Stimulated activated naive CD8-positive, alpha-beta T cell treated with anti-CD3 and anti-CD28 coated beads, Interleukin-15, Interleukin-2, amounts not matched to agents 100 U/mL and 50 U/mL, for 24 hours (primary cell): ENCODE measurements at regions not wholly inside any gene's neighbourhood (a gene's known extent, or its start where the extent isn't known, plus 50 kb on each side); places are given as distances from the start of the nearest gene placed in this dataset.

Experiments used
- ATAC-seq: fragments of 150-1000 bp; cut with Tn5 transposase; one replicate; pipeline ENCODE4 v1.10.0; 2021
- DNase-seq: peaks from one replicate; pipeline ENCODE4 v3.0.0; 2021

DNA sequence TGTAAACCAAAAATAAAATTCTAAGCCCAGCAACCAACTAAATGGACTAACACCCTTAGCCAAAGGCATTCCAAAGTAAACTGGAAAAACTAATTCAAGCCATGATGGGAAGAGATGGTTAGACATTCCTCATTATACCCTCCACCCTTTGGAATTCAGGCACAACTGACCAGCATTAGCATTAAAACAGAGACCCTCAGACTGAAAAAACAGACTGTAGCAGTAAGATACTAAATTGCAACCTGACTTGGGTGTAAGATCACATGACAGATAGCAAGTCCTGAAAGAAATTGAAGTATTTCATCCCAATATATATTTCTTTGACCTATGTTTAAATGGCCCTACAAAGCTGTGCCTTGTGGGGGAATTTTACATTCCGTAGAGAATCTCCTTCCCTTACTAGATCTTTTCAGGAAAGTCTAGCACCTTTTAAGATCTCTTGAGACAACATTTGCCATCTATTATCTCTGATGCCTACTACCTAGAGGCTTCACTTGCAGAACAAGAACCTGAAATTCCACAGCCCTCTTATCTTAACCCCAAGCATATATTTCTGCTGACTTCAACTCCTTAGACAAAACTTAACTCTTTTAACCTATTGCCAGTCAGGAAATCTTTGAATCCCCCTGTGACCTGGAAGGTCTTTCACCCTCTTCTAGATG lies 750.2 kb upstream of the IGFBP3 start:
- DNase-seq (no peak), ATAC-seq (no peak)

GRCh38 chr7:46669028-46669427 lies 748.0 kb upstream of the IGFBP3 start:
- ATAC-seq = no peak
- no peak for DNase-seq

DNA sequence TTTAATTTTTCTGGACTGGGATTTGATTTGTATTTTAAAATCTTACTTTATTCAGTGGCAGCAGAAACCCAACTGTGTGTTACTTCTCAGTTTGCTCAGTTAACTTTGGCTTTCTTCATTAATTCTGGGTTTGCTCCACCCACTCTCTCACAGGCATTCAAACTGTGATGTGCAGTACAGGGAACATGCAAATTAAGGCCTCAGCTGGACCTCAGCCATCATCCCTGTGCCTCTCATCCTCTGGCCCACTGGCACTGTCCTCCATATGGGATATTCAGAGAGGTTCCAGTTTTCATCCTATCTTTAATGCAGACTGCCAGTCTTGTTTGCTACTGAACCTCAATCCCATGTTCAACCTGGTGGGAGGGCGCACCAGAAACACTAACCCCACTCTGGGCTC lies 743.4 kb upstream of the IGFBP3 start:
- no peak for DNase-seq
- no peak for ATAC-seq

- DNase-seq (no peak), ATAC-seq (no peak)
Observed at GRCh38 chr7:46663025-46663424, 742.0 kb upstream of the IGFBP3 start.

DNA sequence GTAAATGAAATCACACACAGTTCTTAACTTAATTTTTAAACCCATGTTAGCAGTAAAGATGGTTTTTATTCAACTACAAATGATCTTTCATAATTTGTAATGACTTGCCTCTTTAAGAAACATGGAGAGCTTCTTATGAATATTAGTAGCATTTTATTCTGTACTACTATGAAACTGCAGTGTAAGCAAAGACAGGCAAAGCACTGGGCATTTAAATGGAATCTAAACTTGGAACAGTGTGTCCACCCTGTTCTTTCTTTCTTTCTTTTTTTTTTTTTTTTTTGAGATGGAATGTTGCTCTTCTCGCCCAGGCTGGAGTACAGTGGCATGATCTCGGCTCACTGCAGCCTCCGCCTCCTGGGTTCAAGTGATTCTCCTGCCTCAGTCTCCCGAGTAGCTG lies 740.4 kb upstream of the IGFBP3 start:
- DNase-seq (no peak), ATAC-seq (no peak)

DNA sequence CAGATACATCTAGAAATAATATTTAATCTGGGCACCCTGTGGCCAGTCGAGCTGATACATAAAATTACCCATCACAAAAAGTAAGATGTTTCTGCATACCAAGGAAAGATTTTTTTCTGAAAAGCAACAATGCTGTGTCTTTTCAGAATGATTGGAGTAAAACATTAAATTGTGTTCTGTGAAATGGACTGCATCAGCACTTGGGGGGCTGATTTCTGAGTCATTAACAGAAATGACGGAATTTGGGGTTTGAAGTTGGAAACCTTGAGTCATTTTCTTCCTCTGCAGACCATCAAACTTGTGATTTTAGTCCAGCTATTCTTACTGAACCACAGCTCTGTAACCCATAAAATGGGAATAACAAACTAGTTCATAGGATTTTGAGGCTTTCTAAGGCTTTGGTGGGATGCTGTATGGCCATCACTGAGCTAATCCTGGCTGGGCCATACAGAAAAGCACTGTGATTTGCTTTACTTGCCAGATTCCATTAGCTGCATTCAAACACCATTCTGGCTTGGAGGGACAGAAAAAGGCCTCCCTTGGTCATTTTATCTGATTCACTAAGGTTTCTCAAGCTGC lies 739.4 kb upstream of the IGFBP3 start:
- no peak for DNase-seq

GRCh38 chr7:46658281-46658680 lies 737.2 kb upstream of the IGFBP3 start:
- DNase-seq = no peak
- ATAC-seq = no peak

More for the DNA sequence above, 739.4 kb upstream of the IGFBP3 start:
- no peak for ATAC-seq

DNA sequence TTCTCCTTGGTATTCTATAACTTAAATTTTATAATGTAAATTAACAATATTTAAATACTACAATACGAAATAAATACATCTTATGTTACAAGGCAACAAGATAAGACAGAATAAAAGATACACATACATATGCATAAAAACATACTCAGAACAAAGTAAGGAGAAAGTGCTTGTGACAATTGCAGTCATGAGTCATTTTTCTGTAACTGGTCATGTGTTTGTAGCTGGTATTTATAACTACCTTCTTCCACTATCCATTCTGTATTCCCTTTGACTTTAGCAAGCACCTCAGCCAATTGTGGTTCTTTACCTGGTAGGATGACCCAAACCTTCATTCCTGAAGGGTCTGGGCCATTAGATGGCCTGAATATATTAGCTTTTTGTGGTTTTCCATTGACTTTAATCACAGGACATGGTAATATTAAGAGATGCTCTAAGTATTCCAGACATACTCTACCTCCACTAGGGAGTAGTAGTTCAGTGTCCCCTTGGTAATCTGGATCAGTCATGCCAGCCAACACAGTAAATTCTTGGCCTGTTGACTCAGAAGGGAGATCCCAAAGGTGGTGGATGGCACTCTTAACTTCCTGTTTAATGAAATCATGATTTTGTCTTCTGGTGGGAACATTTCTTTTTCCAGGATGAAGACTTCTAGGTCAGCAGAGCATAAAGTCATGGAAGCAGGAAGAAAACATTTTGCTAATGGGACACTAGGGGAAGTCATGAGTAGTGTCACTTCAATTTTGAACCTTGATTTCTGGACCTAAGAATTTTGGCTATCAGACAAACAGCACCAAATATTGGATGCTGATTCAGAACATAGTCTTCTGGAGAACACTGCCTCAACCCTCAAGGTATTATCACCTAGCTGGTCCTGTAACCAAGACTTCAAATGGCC lies 733.7 kb upstream of the IGFBP3 start:
- no peak for ATAC-seq
- DNase-seq = no peak

- ATAC-seq = no peak
- DNase-seq = no peak
Observed at GRCh38 chr7:46653848-46654247, 732.8 kb upstream of the IGFBP3 start.

- ATAC-seq (no peak), DNase-seq (no peak)
Observed at GRCh38 chr7:46652317-46652716, 731.2 kb upstream of the IGFBP3 start.

DNA sequence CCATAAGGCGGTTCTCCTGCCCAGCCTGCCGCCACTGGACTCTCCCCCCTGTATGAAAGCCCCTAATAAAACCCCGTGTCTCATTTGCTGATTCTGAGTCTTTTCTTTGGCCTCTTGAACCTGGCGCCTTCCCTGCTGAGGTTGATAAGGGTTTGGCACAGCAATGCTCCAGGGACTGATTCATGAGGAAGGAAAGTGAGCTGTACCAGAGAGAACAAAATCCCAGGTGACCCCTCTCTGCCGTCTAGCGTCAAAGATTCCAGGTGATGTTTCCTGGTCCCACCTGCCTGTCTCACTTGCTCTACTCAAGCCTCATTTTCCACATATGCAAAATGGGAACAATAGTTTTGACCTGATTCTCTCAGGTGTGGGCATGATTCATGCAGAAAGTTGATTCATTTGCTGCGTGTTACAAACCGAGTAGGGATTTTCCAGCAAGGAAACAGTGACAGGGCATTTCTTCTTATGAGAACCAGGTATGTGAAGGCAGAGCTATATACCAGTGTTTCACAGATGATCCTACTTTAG lies 730.6 kb upstream of the IGFBP3 start:
- DNase-seq (no peak), ATAC-seq (no peak)

GRCh38 chr7:46651070-46651469 lies 730.0 kb upstream of the IGFBP3 start:
- DNase-seq = no peak
- ATAC-seq = no peak

DNA sequence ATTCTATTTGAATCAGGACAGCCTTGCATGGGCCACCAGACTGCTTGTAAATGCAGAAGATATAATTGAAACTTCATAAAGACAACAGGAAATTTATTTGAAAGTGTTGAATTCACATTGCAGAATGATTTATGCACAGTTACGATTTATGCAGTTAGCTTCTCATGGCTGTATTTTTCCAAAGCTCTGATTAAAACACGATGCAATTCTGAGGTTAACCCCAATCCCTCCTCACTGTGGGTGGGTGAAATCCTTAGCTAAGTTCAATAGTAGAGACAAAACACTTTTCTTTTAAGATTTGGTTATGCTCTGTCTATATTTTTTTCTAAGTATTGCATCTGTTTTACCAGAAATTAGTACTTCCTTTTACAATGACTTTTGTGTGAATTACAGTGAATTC lies 728.8 kb upstream of the IGFBP3 start:
- ATAC-seq (no peak), DNase-seq (no peak)

DNA sequence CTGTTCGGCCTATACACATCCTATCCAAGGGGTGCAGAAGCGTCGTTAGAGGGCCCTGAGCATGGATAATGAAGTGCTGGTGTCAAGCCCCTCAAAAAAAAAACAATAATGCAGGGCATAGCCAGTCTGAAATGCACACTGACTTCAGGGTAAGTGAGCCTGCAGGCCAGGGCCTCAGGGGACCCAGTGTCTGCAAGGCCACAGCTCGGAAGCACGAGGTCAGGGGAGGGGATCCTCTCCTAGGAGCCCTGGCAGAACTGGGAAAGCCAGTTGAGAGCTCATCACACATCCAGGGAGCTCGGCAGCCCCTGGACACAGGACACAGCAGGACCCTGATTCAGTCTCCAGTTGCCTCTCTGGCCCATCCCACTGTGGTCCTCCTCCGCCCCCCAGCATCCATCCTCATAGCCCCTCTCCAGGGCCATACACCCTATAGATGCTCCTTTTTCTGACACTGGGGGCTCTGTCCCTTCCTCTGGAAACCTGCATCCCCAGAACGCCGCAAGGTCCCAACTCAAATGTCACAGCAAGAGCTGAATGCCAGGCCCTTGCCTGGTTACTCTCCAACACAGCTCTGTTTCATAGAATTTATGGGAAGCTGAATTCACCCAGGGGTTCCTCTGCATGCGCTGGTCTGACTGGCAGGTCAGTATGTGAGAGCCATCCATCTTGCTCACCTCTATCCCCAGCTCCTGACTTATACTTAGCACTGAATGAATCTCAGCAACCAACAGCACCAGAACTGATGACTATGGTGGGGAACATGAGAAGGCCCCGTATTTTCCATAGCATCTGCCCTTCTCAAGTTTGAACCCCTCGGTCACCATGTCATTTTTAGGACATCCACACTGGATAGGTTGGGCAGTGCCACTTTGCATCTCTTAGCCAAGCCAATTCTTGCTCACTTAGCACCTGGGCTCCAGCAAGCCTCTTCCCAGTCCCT lies 717.0 kb upstream of the IGFBP3 start:
- DNase-seq = no peak
- ATAC-seq = no peak

DNA sequence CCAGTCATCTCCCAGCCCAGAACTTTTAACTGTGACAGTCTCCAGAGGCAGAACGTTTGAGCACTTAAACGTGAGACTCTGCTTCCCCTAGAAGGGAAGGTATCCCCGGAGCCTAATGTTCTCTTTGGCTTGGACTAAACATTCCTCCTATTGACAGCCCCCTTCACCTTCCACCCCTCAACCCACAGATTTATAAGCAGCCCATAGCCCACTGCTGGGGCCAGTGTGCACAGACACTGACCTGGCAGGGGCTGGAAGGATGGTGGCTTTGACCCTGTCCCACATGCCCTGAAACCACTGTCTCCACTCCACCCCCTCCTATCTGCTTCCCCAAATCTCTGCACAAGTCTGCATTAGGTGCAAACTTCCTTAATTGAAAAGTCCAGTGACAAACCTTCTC lies 715.0 kb upstream of the IGFBP3 start:
- DNase-seq (no peak), ATAC-seq (no peak)

DNA sequence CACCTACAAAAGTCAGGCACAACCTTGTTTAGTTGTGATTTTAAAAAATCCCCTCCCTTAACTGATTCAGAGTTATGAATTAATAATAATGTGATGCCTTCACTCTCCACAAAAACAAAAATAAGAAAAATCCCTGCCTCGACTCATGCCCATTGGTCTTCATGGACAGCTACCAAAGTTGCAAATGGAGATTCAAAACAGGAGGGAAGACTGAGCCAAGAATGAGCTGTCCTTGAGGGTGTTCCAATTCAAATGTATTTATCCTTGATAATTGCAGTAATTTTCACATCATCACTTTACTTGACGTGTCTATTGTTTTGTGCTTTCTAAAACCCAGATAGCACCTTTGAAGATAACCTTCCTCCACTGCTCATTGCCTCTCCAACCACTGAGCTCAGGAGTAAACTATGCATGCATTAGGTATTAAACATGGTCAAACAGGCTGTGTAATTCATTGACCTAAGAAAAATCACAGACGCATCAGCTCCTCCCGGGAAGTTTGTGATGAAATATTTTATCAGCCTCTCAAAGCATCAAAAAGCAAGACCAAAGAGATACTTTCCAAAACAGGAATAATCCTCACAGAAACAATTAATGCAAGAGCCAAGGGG lies 712.7 kb upstream of the IGFBP3 start:
- ATAC-seq (no peak), DNase-seq (no peak)

- DNase-seq (no peak), ATAC-seq (no peak)
Observed at GRCh38 chr7:46633200-46633599, 712.1 kb upstream of the IGFBP3 start.

GRCh38 chr7:46630031-46630430 lies 709.0 kb upstream of the IGFBP3 start:
- ATAC-seq = no peak
- no peak for DNase-seq

DNA sequence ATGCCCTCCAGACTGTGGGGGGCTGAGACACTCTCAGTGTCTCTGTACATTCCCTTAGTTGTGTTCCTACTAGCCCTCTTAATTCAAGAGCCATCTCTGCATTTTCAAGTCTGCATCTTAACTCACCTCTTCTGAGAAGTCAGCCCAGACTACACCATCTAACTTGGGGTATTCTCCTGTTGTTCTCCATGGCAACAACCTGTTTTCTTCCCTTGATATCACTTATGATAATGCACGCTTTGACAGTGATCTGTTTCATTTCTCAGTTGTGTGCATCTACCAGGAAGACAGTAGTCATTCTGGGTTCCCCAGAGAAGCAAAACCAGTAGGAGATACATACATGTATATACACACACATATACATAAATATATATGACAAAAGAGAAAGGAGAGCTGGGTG lies 707.3 kb upstream of the IGFBP3 start:
- ATAC-seq (no peak), DNase-seq (no peak)

DNA sequence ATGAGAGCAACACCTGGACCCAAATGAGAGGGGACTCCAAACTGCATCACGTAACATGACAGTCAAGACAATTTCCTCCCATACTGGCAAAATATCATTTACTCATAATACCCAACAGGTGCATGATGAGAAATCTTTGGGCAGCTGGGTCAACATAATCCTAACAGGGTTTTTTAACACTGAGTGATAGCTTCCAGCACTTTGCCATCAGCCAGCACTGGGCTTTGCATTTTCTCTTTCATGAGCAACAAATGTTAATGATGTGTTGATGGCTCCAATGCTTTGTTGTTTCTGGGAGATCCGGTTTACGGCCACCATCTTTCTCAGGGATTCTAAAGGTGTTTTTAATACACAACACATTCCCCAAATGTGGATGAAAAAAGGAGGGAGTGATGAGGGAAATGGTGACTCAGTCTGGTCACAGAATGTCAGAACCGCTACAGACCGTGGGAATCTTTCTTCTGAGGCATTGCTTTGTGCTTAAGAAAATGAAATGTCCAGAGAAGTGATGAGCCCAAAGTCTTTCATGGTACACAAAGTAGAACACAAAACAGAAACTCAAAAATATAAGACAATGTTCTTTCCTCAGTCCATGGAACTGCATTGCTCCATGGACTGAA lies 705.7 kb upstream of the IGFBP3 start:
- ATAC-seq = no peak
- DNase-seq = no peak

DNA sequence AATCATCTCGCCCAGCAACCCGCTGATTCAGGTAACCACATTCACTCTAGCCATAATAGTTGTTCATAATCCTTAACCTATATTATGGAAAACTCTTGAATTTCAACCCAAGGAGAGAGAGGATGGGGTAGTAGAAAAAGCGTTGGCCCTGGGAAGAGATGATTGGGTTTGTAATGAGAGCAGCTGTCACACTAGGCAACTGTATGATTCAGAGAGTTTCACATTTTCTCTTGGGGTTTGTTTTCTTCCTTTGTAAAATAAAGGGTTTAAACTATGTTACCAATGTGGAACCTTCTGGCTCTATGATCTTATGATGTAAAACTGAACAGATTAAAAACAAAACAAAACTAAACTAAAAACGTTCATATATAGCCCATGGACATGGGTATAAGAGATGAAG lies 705.2 kb upstream of the IGFBP3 start:
- no peak for ATAC-seq

More for the DNA sequence above, 705.2 kb upstream of the IGFBP3 start:
- DNase-seq = no peak
